Esophagus squamous epithelium (tissue), 5 donors: ENCODE measurements at regions not wholly inside any gene's neighbourhood (a gene's known extent, or its start where the extent isn't known, plus 50 kb on each side); places are given as distances from the start of the nearest gene placed in this dataset.

Experiments
- DNase-seq: peaks from one replicate; lab custom pipeline; 2025; lab: John Stamatoyannopoulos, UW
- H3K27ac ChIP-seq, 4 donors: fragments of 200-600 bp; sonication (generic); one replicate each; pipeline ENCODE4 v1.5.1; 2016 to 2019; ENCODE audit warnings: mild to moderate bottlenecking in 1 of 4
- H3K27me3 ChIP-seq, 4 donors: fragments of 200-600 bp; sonication (generic); 1 replicate in 3 of 4; 2 replicates in 1 of 4; pipeline versions ENCODE4 v1.5.1 to v1.6.0; 2017 to 2021; ENCODE audit warnings: antibody characterized with exemption in 1 of 4
- H3K36me3 ChIP-seq, 3 donors: fragments of 200-600 bp; sonication (generic); one replicate each; pipeline ENCODE4 v1.5.1; 2016 to 2019
- H3K4me1 ChIP-seq, 3 donors: fragments of 200-600 bp; sonication (generic); one replicate each; pipeline ENCODE4 v1.5.1; 2017 to 2019
- H3K4me3 ChIP-seq, 4 donors: fragments of 200-600 bp; sonication (generic); 1 replicate in 3 of 4; 2 replicates in 1 of 4; pipeline ENCODE4 v1.5.1; 2016 to 2019; ENCODE audit warnings: mild to moderate bottlenecking in 2 of 4, moderate library complexity in 1 of 4
- H3K9me3 ChIP-seq, 3 donors: fragments of 200-600 bp; sonication (generic); one replicate each; pipeline ENCODE4 v1.5.1; 2016 to 2019
- CTCF ChIP-seq, 6 experiments: fragments of 450-650 bp in 4 of 6; fragments of 200-600 bp in 2 of 6; sonication (generic) in 2 of 6; IDR thresholded peaks; one replicate each; pipeline ENCODE4 v1.5.1; 2016 to 2019; ENCODE audit warnings: antibody characterized with exemption in 6 of 6, mild to moderate bottlenecking in 4 of 6, moderate library complexity in 4 of 6
- POLR2A ChIP-seq, 4 donors: fragments of 450-650 bp; IDR thresholded peaks; one replicate each; pipeline ENCODE4 v1.6.1; 2017; ENCODE audit warnings: antibody characterized with exemption in 4 of 4, mild to moderate bottlenecking in 4 of 4, moderate library complexity in 3 of 4
- WGBS, 2 donors: methylation state at CpG; one replicate each; pipeline ENCODE4 v1.1.5; 2018; 5-methylcytosine and 5-hydroxymethylcytosine counted together
- intact Hi-C: fragments of 100-400 bp; cut with DNase I; formaldehyde crosslinking; loops from one replicate; pipeline ENCODE4 v1.15.0; 2022
- donor health status: DM: yes; HTN: yes; CAD: no.

DNA sequence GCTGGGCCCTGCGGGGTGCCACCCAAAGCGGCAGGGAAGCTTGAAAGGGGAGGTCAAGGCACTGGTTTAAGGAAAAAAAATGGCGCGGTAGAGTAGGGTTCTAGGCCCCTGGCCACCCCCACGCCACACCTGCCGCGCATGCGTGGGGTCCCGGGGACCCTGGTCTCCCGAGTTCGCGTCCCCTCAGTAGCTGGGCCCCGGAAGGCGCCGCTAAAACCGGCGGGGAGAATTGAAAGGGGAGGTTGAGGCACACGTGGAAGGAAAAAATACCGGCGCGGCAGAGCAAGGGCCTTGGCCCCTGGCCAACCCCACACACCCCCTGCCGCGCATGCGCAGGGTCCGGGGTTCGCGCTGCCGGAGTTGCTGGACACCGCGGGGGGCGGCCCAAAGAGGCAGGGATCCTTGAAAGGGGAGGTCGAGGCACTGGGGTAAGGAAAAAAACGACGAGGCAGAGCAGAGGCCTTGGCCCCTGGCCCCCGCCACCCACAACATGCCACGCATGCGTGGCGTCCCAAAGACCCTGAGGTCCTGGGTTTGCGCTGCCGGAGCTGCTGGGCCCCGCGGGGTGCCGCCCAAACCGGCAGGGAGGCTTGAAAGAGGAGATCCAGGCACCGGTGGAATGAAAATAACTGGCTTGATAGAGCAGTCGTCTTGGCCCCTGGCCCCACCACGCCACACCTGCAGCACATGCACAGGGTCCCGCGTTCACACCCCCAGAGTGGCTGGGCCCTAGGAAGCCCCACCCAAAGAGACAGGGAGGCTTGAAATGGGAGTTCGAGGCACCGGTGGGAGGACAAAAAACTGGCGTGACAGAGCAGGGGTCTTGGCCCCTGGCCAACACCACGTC, 314.5 kb downstream of the ALG10 start:
- no peak for TF ChIP-seq POLR2A (IDR thresholded peaks at IDR 0.05)
- TF ChIP-seq CTCF (IDR thresholded peaks at IDR 0.05): no peak
- Histone ChIP-seq H3K36me3 (no peaks in the 10 kb centered on the region), H3K9me3 (peaks cover 0 to 99% (median 68%) of the 10 kb centered on the region in 3 donors), H3K4me1 (no peaks in the 10 kb centered on the region), H3K4me3 (no peak overlapping the region), H3K27me3 (peaks cover 0 to 15% (median 0%) of the 10 kb centered on the region in 4 donors), H3K27ac (no peak overlapping the region)
- no peak for DNase-seq
- intact Hi-C loops: no loop called here
- WGBS, 2 donors: 66 to 78% methylated on average over 24 to 35 of the region's 53 CpGs

GRCh38 chr12:34338751-34339150, 316.5 kb downstream of the ALG10 start:
- 66 to 82% methylated on average over 14 to 16 of the region's 22 CpGs for WGBS, 2 donors
- intact Hi-C loops: no loop called here
- Histone ChIP-seq H3K4me3 (no peak overlapping the region), H3K36me3 (no peaks in the 10 kb centered on the region), H3K27ac (no peak overlapping the region), H3K27me3 (peaks cover 0 to 12% (median 0%) of the 10 kb centered on the region in 4 donors), H3K4me1 (no peaks in the 10 kb centered on the region), H3K9me3 (peaks cover 0 to 99% (median 76%) of the 10 kb centered on the region in 3 donors)
- no peak for DNase-seq
- no peak for TF ChIP-seq CTCF (IDR thresholded peaks at IDR 0.05)
- TF ChIP-seq POLR2A (IDR thresholded peaks at IDR 0.05): no peak

- H3K4me1 ChIP-seq: no peaks in the 10 kb centered on the region
- 78 to 83% methylated on average over 12 to 19 of the region's 26 CpGs for WGBS, 2 donors
- TF ChIP-seq POLR2A (IDR thresholded peaks at IDR 0.05) (no peak), CTCF (IDR thresholded peaks at IDR 0.05) (no peak)
- H3K27me3 ChIP-seq: no peaks in the 10 kb centered on the region
- H3K9me3 ChIP-seq: peaks cover 0 to 100% (median 78%) of the 10 kb centered on the region in 3 donors
- H3K27ac ChIP-seq: no peak overlapping the region
- no peak for DNase-seq
- no peak overlapping the region for H3K4me3 ChIP-seq
- no peaks in the 10 kb centered on the region for H3K36me3 ChIP-seq
- intact Hi-C loops: no loop called here
Measured at GRCh38 chr12:34339922-34340321, 317.6 kb downstream of the ALG10 start.

DNA sequence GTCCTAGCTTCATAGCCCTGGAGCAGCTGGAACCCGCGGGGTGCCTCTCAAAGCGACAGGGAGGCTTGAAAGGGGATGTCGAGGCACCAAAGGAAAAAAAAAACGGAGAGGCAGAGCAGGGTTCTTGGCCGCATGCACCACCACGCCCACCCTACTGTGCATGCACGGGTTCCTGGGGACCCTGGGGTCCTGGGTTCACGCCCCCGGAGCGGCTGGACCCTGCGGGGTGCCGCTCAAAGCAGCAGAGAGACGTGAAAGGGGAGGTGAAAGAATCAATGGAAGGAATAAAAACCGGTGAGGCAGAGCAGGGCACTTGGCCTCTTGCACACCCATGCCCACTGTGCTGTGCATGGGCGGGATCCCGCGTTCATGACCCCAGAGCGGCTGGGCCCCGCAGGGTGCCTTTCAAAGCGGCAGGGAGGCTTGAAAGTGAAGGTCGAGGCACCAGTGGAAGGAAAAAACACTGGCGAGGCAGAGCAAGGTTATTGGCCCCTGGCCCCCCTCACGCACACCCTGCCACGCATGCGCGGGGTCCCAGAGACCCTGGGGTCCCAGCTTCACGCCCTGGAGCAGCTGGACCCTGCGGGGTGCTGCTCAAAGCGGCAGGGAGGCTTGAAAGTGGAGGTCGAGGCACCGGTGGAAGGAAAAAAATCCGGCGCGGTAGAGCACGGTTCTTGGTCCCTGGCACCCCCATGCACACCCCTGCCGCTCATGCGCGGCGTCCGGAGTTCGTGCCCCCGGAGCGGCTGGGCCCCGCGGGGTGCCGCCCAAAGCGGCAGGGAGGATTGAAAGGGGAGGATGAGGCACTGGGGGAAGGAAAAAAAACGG, 318.5 kb downstream of the ALG10 start:
- TF ChIP-seq CTCF (IDR thresholded peaks at IDR 0.05) (no peak), POLR2A (IDR thresholded peaks at IDR 0.05) (no peak)
- Histone ChIP-seq H3K9me3 (peaks cover 0 to 100% (median 78%) of the 10 kb centered on the region in 3 donors), H3K27me3 (no peaks in the 10 kb centered on the region), H3K4me3 (no peak overlapping the region), H3K27ac (no peak overlapping the region), H3K36me3 (no peaks in the 10 kb centered on the region), H3K4me1 (no peaks in the 10 kb centered on the region)
- WGBS, 2 donors: 59% methylated on average over 28 to 38 of the region's 49 CpGs
- DNase-seq: no peak
- intact Hi-C loops: no loop called here

- intact Hi-C loops: no loop called here
- Histone ChIP-seq H3K9me3 (peaks cover 0 to 100% (median 79%) of the 10 kb centered on the region in 3 donors), H3K4me1 (no peaks in the 10 kb centered on the region), H3K36me3 (no peaks in the 10 kb centered on the region), H3K27me3 (no peaks in the 10 kb centered on the region), H3K27ac (no peak overlapping the region), H3K4me3 (no peak overlapping the region)
- DNase-seq: no peak
- 28% methylated on average over 8 of the region's 21 CpGs; no CpG with 5 or more reads in 1 of the 2 donors for WGBS, 2 donors
- no peak for TF ChIP-seq POLR2A (IDR thresholded peaks at IDR 0.05)
- no peak for TF ChIP-seq CTCF (IDR thresholded peaks at IDR 0.05)
Measured at GRCh38 chr12:34341362-34341733, 319.1 kb downstream of the ALG10 start.
